ENCODE measurements at regions not wholly inside any gene's neighbourhood (a gene's known extent, or its start where the extent isn't known, plus 50 kb on each side); places are given as distances from the start of the nearest gene placed in this dataset.

DNA sequence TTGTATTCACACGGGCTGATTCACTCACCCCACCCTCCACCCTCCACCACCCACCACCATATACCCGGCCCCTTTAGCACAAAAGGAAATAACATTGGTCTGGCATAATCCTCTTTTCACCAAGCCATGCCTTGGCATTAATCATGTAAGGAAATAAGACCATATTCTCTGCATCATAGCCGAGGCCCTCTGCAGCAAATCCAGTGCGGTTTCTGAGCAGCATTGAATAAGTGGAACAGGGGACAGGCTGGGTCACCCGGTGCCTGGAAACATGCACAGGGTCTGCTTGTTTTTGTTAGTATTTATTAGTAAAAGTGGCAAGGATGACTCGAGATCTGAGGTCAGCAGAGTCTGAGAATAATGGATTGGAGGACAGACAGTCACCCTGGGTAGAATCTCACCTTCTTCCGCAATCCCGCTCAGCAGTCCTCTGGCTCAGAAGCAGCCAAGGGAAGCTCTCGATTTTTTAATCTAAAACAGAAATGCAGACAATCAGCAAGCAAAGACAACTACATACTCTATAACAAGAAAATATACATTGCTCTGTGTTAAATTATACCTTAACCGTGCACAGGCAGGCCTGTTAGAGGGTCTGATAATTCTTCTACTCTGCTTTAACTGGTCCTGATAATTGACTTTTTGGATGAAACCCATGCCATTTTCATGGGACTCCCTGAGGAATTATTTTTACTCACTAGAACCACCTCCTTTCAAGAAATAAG is 52.4 kb upstream of the CDC42BPA start:
- TF ChIP-seq, protein P1, sequence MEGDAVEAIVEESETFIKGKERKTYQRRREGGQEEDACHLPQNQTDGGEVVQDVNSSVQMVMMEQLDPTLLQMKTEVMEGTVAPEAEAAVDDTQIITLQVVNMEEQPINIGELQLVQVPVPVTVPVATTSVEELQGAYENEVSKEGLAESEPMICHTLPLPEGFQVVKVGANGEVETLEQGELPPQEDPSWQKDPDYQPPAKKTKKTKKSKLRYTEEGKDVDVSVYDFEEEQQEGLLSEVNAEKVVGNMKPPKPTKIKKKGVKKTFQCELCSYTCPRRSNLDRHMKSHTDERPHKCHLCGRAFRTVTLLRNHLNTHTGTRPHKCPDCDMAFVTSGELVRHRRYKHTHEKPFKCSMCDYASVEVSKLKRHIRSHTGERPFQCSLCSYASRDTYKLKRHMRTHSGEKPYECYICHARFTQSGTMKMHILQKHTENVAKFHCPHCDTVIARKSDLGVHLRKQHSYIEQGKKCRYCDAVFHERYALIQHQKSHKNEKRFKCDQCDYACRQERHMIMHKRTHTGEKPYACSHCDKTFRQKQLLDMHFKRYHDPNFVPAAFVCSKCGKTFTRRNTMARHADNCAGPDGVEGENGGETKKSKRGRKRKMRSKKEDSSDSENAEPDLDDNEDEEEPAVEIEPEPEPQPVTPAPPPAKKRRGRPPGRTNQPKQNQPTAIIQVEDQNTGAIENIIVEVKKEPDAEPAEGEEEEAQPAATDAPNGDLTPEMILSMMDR (conservative IDR thresholded peaks at IDR 0.05; ENCODE audit: low read length), result no peak
- TF ChIP-seq EZH2phosphoT487 (IDR thresholded peaks at IDR 0.05; ENCODE audit: borderline replicate concordance), result no peak

All from Loucy (cell line).